ENCODE measurements at regions not wholly inside any gene's neighbourhood (a gene's known extent, or its start where the extent isn't known, plus 50 kb on each side); places are given as distances from the start of the nearest gene placed in this dataset.
A peak's percentile ranks its signal among the peaks of the same experiment; 100 is the strongest.

DNA sequence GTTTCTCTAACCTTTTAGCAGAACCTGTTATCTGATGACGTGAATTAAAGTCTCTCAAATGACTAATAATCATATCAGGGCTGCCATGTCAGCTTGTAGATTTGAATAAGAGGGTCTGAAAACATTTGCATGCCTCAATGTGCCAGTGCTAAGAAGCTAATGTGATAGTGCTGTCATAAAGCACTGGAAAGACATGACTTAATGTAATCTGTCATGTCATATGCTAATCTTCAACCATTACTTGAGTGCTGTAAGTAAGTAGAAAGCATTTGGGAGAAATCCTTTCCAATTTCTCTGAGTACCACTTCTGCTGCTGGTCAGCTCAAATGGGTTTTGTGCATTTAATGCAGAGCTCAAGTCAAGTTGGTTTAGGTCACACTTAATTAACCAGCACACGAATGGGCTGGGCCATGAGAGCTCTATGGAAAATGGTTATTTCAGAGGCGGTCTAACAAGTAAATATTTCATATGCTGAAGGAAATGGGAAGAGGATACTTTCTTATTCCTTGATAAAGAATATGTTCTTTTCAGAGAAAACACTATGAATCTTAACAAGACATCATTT lies 609.2 kb downstream of the LMO4 start:
- peak; percentile 91 for DNase-seq

DNA sequence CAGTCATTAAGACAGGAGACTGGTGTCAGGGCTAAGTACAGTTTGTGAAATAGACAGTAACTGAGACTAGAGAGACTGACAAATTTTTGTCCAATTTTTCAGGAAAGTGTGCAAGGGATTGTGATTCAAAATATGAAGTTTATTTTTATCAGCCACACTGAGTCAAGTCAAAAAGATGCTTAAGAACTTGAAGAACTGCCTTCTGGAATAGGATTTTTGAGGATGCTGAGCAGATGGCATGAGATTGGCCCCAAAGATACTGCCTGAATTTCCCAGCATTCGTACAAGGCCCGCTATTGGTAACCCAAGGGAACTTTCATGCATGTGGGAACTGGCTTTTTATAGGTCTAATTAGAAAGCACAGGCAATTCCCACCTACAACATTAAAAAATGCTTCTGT lies 610.0 kb downstream of the LMO4 start:
- DNase-seq, result no peak

DNA sequence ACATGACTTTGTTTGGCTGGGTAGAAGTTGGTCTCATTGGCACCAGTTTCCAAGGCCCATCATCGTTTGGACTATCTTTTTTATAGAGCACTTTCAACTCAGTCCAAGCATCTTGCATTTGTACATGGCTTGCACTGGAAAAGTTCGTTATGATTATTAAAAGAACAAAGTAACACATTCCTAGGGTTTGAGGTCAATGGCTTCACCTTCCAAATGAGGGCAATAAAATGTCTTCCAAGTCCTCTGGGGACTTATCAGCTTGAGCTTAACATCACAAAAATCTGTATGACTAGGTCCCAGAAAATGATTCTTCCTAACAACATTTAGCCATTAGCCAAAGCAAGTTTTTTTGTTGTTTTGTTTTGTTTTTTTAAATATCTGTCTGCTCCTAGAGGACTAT lies 610.8 kb downstream of the LMO4 start:
- DNase-seq, result no peak

DNA sequence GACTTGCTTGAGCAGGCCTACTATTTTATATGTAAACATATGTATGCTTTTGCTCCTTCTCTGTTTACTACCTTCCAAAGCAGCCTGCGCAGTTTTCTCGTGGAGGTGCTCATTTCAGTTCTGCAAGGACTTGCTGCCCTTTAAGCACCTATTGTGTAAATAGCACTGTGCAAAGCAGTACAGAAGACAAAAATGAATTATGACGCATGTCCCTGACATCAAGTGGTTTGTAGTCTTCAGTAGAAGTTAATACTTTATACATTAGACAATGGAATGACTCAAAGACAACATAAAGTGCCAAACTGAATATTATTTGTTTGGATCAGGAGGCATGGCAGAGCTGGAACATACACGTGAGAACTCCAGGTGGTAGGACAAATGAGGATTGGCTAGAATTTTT lies 611.7 kb downstream of the LMO4 start:
- DNase-seq, result no peak

DNA sequence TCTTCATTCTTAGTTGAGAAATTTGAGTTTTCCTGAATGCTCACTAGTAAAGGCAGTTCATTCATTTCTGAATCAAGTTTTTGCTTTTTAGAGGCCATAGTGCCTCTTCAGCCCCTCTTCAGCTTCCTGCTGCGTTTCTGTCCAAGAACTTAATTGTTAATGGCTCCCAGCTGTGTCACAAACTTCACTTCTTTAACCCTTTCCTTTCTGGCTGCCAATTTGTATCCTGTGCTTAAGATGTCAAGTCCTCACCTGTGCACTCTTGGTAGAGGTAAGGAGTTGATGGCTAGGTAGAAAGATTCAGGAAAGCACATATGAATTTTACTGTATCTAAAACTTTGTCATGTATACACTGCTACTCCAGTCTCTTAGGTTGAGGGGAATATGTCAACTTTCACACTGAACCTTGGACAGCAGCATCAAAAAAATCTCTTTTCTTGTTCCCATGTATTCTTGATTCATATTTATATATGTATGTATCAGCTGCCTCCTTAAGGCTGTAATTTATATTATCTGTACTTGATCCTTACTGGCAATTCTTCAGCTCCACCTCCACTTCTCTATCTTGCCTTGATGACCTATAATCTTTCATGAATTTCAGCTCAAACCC lies 612.8 kb downstream of the LMO4 start:
- peak; percentile 72 for DNase-seq

DNA sequence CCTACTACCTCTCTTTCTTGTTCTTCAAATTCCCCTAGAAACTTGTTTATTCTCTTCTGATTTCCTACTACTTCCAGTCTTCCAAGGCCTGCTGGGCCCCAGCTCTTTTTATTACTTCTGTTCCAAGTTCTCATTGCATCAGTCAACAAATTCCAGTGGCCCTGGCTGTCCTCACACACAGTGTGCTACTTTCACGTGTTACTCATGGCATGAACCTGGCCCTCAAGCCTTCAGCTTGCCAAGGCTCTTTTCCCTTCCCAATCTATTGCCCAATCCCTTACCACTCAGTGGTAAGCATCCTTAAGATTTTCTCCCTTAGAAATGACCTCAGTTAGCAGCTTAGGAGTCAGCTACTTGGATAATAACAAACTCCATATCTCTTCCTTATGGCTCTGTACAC lies 613.5 kb downstream of the LMO4 start:
- DNase-seq, result no peak

DNA sequence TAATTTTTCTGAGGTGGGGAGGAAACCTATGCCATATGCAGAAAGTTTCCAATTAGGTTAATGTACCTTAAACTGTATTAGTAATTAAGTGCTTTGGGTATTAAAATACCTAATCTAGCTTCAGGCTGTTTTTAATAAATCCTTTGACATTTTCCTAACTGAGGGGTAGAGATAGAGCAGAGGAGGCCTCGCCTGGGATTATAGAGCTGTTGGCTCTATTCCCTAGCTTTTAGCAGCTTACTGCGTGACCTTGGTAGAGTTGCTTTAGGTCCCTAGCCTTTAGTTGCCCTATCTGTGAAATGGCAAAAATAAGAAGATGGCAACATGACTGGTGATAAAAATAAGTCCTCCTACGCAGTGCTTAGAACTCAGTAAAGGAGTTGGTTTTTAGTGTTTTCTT lies 621.0 kb downstream of the LMO4 start:
- no peak for DNase-seq

DNA sequence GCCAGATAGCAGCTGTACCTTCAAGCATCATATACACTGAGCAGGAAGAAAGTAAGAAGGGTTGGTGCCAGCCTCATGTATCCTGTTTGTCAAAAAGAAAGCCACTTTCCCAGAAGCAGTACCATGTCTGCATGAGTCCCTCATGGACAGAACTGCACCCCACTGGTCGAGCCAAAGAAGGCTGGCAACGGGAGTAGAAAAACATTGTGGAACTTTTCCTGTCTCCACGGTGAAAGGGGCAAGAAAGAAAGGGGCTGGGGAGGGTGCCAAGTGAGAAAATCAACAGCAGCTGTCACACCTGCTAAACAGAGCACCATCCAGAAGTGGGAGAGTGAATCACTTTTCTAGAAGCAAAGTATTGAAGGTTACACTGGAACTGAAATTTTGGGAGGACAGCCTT lies 621.7 kb downstream of the LMO4 start:
- DNase-seq, result no peak

DNA sequence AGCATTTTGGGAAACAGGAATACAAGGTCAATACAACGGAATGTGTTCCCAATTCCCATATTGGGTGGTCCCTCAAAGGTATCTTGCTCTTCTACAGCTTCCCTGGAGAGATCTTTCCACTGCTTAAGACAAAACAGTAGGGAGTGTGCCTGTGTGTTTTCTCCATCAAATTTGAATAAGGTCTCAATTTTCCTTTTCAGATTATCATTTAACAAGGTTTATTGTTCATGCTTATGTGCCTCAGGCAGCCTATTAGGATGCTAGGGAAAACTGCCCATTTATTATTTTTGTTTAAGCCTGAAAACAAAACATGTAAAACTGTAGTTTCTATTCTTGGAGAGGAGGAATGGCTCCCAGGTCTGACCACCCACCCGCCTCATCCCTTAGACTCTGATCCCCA lies 622.7 kb downstream of the LMO4 start:
- no peak for DNase-seq

DNA sequence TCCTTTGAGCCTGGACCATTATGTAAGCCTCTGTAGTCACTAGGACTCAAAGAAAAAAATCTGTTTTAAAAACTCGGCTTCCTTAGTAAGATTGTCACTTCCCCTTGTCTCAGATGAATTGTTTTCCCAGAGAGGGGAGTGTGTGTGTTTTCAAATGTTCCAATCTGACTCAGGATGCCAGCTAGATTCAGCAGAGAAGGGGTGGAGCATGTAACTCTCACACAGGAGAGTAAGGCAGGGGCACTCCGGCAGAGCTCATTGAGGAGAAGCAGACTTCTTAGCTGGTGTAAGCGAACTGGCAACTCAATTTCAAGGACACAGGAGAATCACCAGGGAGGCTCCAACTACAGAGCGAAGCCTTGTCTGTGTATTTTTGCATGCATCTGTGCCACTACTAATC lies 623.2 kb downstream of the LMO4 start:
- no peak for DNase-seq

DNA sequence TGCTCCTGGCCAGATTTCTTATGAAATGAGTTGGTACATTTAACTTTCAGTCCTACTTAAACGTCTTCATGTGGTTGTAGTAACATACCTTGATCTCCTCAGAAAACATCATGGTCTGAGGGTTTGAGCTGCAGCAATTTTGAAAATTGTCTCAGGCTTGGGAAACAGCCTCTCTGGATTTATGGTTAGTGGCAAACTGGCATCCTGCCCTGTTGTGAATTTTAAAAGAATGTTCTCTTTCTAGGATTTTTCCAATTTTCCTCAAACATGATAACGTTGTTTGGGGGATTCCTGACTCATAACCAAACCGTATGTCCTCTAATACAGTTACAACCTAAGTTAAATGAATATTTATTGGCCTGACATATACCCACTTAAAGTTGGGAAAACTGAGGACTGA lies 624.4 kb downstream of the LMO4 start:
- no peak for DNase-seq

DNA sequence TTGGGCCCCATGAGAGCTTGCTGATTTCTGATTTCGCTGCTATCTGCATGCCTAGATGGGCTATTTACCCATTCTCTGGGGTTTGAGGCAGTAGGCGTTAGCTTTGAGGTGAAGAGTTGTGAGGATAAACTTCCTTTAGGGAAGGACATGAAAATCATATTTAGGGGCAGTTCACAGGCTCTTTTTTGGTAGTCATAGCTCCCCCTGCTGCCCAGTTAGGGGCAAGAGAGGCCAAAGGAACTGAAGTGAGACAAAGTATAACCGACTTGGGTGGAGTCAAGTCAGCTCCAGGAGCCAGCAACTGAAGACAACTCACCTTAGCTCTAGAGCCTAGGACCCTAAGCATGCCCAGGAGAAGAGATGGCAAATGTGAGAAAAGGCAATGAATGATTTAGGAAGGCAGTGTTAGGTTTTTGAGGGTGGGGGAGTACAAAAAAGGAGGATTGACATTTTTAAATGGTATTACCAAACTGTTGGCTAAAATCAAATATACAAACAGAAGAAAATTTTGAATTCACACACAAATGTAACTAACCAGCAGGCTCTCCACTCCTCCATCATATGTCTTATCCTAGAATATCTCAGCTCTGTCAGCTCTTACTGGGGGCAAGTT lies 625.2 kb downstream of the LMO4 start:
- no peak for DNase-seq

DNA sequence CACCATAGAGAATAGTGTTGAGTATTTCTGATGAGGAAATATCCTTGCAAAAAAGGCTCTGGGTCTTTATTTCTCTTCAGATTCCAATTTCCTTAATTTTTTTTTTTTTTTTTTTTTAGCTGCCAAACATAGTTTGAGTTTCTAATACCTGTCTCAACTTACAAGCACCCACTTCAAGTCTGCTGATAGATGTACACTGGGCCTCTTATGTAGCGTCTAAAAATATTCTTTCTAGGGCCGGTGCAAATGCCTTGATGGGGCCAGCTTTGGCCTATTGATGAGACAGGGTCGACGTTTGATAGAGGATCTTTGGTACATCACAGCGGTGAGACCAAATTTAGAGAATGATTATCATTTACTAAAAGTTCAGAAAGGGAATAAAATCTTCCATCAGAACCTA lies 626.4 kb downstream of the LMO4 start:
- DNase-seq, result no peak

DNA sequence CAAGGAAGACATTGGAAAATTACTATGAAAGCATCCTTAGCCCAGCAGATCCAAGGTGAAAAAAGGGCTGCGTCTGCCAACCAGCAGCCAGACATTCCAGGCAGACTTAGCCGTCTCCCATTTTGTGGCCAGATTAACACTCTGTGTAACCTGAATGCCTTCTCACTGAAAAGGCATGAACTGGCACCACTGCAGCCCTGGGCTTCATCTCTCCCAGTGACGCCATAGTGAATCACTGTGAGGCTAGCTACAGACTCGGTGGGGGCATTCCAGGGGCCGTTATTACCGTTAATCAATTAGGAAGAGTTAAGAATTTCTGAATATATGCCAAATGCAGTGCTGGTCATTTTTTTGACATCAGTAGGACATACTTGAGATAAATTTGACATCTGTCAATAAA lies 627.4 kb downstream of the LMO4 start:
- no peak for DNase-seq

DNA sequence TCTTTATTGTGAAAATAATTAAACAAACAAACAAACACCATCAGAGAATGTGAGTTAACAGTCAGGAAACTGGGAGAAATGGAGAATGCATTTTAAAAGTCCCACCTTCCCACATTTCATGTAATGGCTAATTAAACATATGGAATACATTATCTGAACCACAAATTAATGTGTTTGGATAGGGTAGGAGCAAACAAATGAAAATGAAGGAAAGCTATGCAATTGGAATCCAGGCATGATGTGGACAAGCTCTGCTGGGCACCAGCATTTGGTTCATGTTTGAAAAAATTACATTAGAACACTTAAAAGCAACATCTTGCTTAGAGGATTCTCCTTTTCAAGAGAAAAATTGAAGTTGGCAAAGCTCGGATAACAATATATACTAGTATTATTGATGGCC lies 628.1 kb downstream of the LMO4 start:
- no peak for DNase-seq

DNA sequence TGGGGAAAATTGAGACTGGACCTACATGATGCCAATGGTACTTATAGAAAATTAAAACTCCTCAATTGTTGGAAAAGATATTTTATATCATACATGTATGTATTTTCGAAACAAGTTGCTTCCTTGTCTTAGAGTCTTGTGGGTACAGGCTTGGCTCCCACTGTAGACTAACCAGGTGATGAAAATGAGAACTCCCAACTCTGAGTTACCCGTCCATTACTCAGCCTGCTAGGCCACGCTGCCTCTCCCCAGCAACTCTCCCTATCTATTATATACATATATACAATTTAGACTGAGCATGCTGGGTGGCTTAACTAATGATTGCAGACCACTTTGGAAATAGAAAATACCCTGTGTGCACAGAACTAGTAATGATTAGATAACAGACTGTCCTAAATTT lies 628.7 kb downstream of the LMO4 start:
- no peak for DNase-seq

DNA sequence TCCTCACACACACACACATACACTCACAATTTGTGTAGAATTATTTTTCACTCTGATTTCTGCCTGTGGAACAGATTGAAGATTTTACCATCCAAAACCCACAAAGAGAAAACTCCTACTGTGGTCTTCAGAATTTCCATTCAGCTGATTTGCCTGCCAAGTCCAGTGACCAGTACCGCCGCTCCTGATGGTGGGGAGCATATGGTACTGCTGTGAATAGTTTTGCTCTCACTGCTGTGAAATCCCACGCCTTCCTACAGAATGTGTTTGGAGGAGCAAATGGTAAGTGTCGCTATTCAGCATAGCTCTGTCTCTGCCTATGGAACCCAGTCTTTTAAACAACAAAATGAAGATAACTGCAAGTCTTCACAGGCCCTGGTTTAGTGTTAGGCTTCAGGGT lies 629.5 kb downstream of the LMO4 start:
- DNase-seq, result no peak

DNA sequence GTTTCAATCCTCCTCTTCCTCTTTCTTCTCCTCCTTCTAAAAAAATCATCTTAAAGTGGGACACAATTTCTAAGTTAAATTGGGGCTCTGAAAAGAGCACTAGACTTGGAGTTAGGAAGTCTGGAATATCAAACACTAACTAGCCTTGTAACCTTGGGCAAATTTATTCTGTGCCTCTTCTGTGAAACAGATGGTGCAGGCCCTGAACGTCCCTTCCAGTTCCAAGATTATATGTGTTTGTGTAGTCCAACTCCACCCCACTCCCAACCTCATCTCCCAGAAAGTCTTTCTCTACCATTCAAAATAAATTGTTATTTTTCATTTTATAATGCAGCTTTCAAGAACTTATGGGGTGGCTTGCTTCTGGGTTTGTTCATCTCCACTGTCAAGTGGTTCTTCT lies 630.0 kb downstream of the LMO4 start:
- DNase-seq, result no peak

DNA sequence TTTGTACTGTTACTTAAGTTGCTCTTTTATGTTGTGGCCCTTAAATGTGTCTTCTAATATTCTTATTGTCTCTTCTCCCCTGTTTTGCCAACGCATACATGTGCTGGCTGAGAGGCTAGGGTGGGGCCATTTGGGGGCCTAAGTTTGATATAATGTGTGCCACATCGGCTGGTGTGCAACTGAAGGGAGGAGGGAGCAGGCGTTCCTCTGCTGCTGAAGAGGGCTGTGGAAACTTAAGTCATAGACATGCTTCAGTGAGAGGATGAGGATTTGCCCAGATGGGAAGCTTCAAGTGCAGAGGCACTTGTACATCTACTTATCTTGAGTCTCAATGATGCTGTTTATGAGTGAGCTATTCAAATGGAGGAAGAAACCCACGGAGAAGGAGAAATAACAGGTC lies 630.6 kb downstream of the LMO4 start:
- peak; percentile 98 for DNase-seq

DNA sequence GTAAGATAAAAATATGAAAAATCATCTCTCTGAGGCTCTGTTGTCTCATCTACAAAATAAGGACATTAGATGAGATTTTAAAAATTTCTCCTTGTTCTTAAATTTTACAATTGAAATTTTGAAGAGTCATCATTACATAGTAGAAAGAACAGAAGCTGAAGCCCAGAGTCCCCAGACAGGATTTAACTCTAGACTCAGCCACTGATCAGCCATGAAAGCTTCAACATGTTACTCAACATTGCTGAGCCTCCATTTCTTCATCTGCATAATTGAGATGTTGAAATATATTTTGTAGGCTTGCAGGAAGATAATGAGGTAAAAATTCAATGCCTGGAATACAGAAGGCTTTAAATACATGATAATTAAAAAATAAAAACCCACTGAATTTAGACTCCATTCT lies 633.3 kb downstream of the LMO4 start:
- DNase-seq, result no peak

DNA sequence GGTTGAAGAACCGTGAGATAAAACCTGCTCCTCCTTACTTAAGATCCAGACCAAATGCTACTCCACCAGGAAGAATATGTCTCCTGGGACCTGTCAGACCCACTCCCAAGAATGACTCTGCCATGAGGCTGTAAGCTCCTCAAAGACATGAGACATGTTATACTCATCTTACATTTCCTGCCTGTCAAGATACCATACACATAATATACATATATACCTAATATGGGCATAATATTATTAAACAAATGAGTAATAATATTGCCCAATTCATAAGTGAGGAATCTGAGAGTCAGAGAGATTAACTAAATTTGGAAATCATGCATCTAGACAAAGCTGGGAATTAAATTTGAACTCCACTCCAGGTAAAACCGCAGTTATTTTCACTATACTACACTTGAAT lies 634.9 kb downstream of the LMO4 start:
- no peak for DNase-seq

DNA sequence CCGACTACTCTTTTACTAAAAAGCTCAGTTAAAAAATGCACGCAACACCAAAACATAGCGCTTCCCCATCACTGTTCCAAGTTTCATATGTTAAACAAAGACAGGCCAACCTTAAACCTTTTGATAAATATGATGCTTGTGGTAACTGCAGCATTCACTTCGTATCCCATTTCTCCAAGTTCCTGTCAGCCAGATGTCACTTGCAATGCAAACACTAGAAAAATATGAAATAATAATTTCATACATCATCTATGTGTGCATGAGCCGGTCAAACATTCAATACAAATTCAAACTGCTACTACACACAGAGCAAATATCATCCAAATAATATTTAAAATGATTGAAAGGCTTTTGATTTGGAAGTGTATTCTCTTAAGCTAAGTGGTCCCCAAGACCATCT lies 636.5 kb downstream of the LMO4 start:
- no peak for DNase-seq

DNA sequence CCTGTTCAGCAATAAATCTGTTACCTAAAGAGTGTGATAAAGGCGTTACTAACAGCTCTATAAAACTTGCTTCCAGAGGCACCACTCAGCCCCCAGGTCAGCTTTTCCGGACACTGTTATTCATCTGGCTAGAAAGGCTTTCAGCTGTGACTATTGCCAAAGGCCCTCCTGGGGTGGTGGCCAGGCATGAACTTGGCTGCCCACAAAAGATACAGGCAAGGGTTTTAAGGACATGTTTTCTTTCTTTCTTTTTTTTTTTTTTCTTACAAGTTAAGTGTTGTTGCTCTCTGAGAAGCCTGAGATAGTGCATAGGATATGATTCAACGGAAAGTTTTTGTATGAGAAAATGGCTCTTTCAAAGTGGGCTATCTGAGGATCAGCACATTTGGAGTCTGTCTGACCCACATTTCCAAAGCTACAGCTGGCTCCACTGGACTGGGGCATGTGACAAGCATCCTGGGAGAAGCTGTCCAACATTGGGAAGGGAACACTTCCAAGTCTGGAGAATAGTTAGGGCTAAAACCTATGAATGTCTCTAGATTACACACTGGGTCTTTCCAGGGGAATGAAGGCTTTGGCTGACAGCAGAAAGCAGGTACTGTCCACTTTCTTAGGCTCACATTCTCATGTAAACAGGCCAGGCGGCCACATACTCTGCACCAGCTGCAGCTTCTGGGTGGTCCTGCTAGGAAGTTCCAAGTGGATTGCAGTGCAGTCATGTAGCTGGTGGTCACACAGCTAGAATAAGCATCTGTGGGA lies 639.7 kb downstream of the LMO4 start:
- DNase-seq, result no peak

DNA sequence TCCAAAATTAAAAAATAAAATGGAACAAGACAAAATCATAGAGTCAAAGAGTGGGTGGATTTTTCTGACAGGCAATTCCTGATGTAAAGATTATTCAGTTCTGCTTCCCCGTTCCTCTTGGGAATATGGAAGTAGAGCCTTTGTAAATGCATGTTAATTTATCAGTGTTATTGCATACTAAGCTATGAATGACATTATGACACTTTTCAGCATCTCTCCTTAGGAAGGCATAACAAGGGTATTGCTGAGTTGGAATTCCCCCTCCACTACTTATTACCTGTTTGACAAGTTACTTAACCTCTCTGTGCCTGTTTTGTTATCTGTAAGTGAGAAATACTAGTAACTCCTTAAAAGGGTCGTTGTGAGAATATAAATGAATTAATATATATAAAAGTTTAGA lies 640.4 kb downstream of the LMO4 start:
- DNase-seq, result no peak
